SKM-1 treated with dmso at 0.1 percent for 144 hours (cell line): ENCODE measurements at regions not wholly inside any gene's neighbourhood (a gene's known extent, or its start where the extent isn't known, plus 50 kb on each side); places are given as distances from the start of the nearest gene placed in this dataset.
"Not testable (repeated sequence)": the region's sequence is repeated elsewhere in the genome, so short reads cannot be mapped to it uniquely, and the experiment has no call there.

Source experiments
- DNase-seq: peaks from one replicate; lab custom pipeline; 2025; ENCODE audit not compliant: unreplicated experiment; lab: John Stamatoyannopoulos, UW

DNA sequence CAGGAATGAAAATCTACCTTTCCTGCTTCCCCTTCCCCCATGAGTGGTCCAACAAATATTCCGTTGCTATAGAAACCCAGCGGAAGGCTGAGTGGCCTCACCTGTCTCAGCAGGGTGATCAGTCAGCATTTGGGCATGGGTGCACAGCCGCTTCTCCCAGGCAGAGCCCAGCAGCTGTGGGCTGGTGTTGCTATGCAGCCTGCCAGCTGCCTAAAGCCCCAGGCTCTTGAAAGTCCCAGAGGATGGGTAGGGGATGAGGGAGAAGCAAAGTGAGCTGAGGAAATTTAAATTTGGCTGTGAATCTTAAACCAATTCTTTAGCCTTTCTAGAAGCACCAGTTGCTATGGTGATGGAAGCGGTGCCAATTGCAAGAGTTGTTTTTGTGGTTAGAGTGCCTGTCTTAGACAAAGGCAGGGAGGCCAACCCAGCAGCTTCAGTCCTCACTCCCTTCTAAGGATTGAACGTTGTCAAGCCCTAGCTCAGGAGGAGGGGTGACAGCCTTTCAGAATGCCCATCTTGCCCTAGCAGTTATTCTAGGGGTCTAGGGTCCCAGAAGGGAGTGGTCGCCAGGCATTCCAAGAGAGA is 151.5 kb upstream of the PITX1 start:
- DNase-seq: no peak

DNA sequence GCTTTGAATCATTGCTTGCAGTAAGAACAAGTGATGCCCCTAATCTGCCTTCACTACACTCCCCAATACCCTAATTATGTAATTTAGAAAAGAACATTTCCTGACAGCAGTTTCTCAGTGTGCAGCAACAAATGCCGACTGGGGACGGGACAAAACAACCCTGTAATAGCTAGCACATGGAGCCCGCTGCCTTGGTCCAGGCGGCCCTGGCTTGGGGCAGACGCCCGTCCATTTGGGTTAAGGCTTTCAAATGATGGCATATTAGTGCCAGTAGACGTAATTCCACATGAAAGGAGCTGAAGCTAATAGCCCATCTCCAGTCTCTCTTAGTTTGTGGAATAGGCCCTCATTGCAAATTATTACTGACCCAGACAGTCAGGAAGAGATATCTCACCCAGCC is 150.6 kb upstream of the PITX1 start:
- DNase-seq: no peak

DNA sequence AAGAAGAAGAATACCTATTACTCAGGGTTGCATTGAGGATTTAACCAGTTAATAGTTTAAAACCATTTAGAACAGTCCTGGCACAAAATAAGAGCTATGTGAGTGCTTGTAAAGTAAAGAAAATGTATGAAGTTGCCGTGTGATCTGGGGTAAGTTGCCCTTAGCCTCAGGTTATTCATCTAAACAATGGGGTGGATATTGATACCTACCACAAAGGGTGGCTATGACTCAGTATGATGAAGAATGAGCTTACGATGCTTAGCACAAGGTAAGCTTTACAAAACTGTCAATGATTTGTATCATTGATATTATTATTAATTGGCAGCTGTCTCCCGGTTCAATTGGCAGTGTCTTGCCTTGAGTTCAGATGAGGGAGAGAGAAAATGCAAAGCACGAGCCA is 149.4 kb upstream of the PITX1 start:
- DNase-seq: no peak

DNA sequence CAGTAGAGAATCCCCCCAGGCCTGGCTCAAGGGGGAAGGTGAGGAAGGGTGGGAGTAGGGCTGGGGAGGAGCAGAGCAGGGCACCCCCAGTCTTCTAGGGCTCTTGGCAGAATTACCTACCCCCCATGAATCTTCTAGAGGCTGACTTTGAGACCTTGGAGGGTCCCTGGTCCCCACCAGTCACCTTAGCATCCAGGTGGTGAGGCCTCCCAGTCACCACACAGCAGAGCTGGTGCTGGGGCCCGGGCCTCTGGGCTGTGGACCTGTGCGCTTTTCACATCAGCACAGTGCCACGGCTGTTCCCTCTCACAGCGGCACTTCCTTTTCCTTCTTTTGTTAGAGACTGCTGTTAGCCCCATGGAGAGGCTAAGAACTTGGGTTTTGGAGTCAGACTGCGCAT is 148.6 kb upstream of the PITX1 start:
- DNase-seq: no peak

DNA sequence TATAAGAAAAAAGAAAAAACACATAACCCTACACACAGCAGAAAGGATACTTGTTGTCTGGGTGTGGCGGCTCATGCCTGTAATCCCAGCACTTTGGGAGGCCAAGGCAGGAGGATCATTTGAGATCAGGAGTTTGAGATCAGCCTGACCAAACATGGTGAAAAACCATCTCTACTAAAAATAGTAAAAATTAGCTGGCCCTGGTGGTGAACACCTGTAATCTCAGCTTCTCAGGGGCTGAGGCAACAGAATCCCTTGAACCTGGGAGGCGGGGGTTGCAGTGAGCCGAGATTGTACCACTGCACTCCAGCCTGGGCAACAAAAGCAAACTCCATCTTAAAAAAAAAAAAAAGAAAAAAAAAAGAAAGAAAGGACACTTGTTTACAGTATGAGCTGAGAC is 147.6 kb upstream of the PITX1 start:
- no peak for DNase-seq

DNA sequence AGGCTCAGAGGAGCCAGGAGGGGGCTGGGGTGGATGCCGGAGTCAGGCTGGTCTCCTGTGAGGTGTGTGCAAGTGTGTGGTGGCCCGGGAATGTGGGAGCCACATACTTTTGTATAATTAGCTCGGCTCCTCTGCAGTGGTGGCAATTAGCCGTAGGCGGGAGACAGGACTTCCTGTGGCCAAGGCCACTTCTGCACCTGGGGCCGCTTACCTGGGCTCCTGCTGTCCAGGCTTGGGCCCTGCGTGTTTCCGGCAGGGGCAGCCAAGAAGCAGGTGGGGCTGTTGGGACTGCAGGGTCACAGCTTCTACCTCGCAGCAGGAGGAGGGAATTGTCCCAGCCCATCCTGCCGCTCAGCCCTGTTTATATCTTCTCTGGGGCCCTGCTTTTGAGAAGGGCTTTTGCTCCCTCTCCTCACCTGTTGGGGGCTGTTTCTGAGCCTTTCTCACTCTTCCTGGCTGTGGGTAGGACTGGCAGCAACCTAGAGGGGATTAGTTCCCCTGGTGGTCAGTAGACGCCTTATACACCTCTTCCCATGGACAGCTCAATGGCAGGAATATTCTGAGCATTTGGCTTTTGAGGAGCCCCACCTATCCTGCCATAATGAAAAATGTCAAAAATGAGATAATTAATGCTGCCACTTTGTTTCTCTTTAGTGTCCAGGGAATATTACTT is 145.4 kb upstream of the PITX1 start:
- no peak for DNase-seq

DNA sequence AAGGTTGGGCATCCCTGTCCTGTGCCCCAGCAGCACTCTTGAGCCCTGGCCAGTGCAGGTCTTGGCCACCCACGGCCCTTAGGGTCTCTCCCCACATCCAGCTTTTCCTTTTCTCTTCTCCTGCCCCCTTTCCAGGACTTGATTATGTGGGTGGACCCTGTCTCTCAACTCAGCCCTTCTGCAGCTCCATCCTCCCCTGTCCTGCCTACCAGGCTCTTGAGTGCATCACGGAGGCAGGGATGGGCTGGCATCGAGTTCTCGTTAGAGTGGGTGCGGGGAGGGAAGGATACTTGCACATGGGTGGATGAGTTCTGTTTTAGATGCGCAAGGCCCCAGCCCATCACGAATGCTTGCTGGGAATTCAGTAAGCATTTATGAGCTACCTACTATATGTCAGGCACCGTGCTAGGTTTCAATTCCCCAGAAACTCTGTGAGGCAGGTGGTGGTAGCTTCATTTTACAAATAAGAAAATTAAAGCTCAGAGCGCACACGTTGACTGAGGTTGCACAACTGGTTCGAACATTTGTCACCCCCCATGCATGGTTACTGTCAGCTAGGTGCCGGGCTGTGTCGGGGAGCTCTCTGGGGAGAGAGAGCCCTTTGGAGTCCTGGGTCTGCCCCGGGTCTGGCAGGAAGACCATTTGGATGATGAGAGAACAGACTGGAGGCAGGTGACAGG is 144.6 kb upstream of the PITX1 start:
- no peak for DNase-seq

DNA sequence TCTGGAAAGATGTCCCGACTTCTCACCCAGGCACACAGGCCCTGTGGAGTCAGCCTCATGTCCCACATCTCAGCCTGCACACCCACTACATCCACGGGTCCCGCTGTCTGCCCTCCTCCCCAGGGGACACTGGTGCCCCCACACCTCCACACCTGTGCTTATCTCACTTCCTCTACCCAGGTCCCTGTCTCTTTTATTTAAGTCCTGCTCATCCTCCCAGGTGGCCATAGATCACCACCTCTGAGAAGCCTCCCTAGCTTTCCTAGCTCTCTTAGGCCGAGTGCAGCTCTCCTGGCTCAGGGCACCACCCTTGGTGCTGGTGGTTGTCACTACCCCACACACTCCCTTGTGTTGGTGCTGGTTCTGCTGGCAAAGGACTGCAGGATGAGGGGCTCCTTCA is 143.6 kb upstream of the PITX1 start:
- no peak for DNase-seq

DNA sequence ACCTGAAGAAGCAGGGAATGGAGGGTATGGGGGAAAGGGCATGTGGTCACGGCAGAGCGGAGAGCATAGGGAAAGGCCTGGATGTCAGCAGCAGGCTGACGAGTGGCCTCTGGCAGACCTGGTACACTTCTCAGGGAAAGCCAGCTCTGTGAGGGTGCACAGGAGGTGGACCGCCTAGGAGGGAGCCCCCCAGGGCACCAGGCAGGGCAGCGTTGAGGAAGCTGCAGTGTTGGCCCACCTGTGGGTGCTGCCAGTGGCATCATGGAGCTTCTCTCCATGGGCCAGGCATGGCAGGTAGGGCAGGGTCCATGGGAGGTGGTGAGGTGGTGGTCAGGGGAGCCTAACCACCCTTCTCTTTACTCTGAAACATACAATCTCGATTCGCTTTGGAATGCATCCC is 143.0 kb upstream of the PITX1 start:
- DNase-seq: no peak

DNA sequence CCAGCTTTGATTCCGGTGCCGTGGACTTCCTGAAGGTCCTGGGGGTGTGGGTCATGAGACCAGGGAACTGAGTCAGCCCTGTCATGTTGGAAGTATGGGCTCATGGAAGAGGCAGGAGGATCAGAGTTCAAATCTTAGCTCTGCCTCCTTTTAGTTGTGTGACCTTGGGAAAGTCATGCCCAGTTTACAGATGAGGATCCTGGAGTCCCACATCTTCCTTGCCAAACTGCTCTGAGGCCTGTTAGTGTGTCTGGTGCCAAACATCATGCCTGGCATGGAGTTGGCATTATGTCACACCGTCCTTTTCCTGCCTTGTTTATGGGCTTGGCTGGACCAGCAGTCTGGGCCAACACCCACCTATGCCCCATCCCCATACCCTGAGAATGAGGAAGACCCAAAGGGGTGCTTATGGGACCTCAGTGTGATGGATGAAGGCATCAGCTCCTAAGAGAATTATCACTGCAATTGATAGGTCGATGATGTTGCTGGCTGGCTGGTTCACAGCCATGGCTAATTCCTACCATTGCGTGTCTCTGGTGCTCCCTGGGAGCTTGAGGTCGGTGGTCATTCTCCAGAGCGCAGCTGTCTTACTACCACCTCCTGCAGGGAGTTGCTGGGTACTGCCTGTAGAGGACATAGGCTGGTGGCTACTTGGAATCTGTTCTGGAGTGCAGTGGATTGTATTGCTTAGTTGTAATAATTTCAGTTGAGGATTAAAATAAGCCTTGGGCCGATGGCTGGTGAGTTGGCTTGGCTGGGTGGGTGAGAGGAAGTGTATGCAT is 140.5 kb upstream of the PITX1 start:
- no peak for DNase-seq

DNA sequence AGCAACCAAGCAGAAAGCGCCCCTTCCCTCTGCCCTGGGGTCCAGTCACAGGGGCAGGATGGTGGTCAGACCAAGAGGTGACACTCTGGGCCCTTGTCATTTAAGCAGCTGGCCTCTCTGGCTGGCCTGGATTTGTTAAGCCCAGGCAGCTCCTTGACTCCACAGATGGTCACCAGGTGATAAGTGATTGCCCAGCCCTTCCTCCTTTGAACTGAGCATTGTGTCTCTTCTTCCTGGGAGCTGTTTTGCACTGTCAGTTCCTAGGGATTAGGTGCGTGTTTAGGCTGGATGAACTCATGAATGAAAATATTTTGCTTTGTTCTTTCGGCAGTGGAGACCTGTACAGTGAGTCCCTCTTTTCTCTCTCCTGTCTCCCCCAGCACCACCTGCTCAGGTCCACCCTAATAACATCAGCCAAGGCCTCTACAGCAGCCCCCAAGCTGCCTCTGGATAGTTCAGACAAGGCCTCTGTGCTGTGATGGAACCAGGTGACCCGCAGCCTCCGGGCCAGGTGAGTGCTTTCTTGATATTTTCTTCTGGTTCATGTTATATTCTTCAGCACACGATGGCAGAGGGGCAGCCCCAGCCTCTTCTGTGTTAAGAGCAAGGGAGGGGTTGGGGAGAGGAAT is 139.7 kb upstream of the PITX1 start:
- DNase-seq: no peak

DNA sequence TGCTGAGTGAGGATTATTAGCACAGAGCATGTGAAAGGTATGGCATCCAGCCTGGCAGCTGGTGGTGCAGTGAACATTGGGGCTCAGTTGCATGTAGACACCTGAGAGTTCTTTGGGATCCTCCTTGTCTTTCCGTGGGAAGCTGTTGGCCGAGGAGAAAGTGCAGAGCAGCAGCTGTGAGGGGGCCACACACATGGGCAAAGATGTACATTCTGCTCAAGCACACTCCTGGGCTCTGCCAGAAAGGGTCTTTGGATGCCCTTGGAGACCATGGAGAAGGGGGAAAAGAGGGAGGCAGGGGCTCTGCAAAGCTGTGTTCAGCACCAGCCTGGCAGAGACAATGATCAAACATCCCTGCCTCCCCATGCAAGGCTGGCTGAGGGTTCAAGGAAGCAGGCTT is 138.7 kb upstream of the PITX1 start:
- DNase-seq: no peak

DNA sequence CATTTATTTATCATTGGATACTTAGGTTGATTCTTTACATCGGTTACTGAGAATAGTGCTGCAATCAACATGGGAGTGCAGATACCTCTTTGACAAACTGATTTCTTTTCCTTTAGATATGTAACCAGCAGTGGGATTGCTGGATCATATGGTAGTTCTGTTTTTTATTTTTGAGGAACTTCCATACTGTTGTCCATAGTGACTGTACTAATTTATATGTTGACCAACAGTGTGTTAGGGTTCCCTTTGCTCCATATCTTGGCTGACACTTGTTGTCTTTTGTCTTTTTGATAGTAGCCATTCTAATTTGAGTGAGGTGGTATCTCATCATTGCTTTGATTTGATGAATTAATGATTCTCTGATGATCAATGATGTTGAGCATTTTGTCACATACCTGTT is 137.3 kb upstream of the PITX1 start:
- DNase-seq: no peak

DNA sequence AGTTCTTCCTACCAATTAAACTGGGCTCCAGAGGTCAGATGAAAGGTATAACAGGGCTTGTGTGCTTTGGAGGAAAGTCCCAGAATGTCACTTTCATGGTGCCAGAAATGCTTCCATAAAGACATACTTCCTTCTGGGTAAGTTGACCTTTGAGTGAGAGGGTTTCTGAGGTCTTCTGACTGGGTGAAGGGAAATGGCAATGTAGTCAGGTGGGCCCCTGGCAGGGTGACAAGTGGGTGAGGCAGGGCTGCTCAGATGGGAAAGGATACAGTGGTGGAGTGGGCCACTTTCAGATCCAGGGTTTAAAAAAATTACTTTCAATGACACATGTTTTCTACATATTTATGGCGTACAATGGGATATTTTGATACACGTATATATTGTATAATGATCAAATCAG is 136.5 kb upstream of the PITX1 start:
- DNase-seq: no peak

DNA sequence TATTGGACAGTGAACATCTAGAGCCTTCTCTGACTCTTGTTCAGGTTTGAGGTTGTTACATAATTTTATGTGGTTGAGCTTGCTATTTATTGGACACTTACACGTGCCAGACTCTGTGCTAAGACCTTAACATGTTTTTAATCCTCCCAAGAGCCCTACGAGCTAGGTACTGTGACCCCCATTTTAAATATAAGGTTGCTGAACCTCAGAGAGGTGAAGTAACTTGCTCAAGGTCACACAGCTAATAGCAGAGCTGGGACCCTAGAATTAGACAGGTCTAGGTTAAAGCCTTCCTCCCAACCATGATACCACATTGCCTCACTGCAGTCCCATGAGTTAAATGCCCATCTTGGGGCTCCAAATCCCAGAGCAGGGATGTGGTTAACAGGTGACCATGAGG is 135.7 kb upstream of the PITX1 start:
- DNase-seq: no peak

DNA sequence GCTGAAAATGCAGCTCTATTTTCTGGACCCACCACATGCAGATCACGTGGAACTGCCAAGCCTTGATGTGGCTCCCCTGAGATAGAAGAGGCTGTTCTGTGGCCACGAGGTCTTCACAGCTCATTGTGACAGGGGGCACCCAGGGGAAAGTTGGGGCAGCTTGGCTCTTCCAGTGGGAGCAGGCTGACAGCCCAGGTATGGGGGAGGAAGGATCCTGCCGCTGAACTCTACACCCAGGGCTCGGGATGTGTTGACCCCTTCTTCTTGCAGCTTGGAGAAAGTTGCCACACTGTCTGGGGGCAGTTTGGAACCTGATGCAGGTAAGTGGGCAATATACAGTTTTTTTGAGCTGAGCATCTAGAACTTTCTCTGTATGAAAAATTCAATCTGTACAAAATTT is 133.6 kb upstream of the PITX1 start:
- DNase-seq: no peak

DNA sequence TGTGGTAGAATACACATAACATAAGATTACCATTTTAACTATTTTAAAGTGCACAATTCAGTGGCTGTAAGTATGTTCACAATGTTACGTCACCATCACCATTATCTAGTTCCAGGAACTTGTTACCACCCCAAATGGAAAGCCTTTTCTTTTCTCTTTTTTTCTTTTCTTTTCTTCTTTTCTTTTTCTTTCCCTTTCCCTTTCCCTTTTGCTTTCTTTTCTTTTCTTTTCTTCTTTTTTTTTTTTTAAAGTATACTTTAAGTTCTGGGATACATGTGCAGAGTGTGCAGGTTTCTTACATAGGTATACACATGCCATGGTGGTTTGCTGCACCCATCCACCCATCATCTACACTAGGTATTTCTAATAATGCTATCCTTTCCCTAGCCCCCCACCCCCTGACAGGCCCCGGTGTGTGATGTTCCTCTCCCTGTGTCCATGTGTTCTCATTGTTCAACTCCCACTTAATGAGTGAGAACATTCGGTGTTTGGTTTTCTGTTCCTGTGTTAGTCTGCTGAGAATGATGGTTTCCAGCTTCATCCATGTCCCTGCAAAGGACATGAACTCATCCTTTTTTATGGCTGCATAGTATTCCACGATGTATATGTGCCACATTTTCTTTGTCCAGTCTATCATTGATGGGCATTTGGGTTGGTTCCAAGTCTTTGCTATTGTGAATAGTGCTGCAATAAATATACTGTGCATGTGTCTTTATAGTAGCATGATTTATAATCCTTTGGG is 131.0 kb upstream of the PITX1 start:
- DNase-seq: not testable (repeated sequence)

DNA sequence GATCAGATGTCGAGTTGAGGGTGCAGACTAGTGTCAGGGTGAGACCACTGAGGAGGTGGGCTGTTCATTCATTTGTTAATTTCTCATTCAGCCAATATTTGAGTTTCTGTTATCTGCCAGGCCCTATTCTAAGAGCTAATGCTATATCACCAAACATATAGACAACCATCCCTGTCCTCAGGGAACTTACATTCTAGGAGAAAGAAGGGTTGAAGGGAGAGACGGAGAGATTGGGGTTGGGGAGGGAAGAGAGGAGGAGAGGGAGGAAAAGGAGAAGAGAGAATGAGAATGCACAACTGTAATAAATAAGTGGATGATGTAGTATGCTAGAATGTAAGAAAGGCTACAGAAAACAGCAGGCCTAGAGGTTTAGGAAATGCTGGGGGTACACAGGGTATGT is 129.9 kb upstream of the PITX1 start:
- DNase-seq: no peak

DNA sequence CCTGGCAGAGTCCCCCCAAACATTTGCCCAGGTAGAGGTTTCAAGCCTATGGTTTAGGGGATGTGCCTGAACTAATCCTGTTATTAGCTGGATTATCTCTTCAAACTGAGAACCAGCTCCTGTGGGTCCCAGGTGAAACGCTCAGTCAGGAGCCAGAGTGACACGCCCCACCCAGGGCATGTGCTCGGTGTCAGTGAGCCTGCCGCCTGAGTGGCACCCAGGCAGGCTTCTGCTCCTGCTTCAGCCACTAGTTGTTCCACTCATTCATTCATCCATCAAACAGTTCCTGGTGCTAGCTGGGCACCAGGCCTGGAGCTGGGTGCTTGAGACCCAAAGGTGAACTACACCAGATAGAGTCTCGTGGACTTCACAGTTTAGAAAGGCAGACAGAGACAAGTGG is 129.4 kb upstream of the PITX1 start:
- DNase-seq: no peak

DNA sequence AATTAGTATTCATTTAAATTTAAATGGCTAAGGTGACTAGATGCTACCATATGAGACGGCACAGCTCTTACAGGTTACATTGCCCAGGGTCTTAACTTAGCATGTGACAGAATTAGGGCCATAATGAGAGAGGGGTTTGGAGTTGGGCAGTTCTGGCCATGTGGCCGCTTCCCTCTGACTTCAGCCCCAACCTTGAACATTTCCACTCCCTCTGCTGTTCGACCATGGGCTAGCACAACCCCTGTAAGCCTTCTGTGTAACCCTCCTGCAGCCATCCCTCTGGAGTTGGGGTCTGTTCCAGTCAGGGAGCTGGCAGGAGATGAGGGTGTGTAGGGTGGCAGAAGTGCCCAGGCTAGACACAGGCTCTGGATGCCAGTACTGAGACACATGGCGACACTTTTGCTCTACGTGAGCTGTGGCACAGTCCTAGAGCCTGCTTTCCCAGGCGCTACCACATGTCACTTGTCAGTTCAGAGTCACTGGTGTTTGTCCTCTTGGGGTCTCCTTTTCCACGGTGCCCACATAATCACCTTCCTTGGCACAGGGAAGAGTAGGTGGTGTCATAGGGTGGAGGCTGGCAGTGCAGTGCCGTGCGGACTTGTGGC is 128.7 kb upstream of the PITX1 start:
- no peak for DNase-seq
